ENCODE measurements at regions not wholly inside any gene's neighbourhood (a gene's known extent, or its start where the extent isn't known, plus 50 kb on each side); places are given as distances from the start of the nearest gene placed in this dataset.

DNA sequence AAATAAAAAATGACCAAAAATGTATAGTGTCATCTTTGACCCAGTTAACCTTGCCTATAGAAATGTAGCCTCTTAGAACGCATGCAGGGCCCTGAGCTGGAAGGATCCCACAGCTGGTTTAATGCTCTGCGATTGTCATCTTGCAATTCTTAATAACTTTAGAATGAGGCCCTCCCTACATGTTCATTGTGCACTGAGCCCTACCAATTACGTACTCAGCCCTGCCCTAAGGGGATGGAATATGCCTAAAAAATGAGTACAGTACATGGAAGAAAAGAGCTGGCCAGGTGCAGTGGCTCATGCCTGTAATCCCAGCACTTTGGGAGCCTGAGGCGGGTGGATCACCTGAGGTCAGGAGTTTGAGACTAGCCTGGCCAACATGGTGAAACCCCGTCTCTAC, 57.8 kb upstream of the BCAR3 start:
- no peak for TF ChIP-seq TOX (CRISPR knock-in tag; IDR thresholded peaks at IDR 0.05; ENCODE audit: borderline replicate concordance)
- TF ChIP-seq, protein P1, sequence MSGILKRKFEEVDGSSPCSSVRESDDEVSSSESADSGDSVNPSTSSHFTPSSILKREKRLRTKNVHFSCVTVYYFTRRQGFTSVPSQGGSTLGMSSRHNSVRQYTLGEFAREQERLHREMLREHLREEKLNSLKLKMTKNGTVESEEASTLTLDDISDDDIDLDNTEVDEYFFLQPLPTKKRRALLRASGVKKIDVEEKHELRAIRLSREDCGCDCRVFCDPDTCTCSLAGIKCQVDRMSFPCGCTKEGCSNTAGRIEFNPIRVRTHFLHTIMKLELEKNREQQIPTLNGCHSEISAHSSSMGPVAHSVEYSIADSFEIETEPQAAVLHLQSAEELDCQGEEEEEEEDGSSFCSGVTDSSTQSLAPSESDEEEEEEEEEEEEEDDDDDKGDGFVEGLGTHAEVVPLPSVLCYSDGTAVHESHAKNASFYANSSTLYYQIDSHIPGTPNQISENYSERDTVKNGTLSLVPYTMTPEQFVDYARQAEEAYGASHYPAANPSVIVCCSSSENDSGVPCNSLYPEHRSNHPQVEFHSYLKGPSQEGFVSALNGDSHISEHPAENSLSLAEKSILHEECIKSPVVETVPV (CRISPR knock-in tag; IDR thresholded peaks at IDR 0.05) = no peak
- TF ChIP-seq PPARA (CRISPR knock-in tag; IDR thresholded peaks at IDR 0.05; ENCODE audit: borderline replicate concordance) = no peak
- TF ChIP-seq OSR1 (CRISPR knock-in tag; IDR thresholded peaks at IDR 0.05) = no peak
- no peak for TF ChIP-seq RARB (CRISPR knock-in tag; IDR thresholded peaks at IDR 0.05)
- TF ChIP-seq ISL1 (CRISPR knock-in tag; IDR thresholded peaks at IDR 0.05) = no peak
- no peak for TF ChIP-seq ESRRG (CRISPR knock-in tag; IDR thresholded peaks at IDR 0.05)
- TF ChIP-seq CSDC2 (CRISPR knock-in tag; IDR thresholded peaks at IDR 0.05) = no peak
- TF ChIP-seq, protein P2, sequence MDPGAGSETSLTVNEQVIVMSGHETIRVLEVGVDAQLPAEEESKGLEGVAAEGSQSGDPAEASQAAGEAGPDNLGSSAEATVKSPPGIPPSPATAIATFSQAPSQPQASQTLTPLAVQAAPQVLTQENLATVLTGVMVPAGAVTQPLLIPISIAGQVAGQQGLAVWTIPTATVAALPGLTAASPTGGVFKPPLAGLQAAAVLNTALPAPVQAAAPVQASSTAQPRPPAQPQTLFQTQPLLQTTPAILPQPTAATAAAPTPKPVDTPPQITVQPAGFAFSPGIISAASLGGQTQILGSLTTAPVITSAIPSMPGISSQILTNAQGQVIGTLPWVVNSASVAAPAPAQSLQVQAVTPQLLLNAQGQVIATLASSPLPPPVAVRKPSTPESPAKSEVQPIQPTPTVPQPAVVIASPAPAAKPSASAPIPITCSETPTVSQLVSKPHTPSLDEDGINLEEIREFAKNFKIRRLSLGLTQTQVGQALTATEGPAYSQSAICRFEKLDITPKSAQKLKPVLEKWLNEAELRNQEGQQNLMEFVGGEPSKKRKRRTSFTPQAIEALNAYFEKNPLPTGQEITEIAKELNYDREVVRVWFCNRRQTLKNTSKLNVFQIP (CRISPR knock-in tag; IDR thresholded peaks at IDR 0.05; ENCODE audit: borderline replicate concordance, low read depth) = no peak
- TF ChIP-seq ZC3H10 (CRISPR knock-in tag; IDR thresholded peaks at IDR 0.05) = no peak
- TF ChIP-seq TCF4 (CRISPR knock-in tag; IDR thresholded peaks at IDR 0.05; ENCODE audit: borderline replicate concordance) = no peak
- TF ChIP-seq, protein P3, sequence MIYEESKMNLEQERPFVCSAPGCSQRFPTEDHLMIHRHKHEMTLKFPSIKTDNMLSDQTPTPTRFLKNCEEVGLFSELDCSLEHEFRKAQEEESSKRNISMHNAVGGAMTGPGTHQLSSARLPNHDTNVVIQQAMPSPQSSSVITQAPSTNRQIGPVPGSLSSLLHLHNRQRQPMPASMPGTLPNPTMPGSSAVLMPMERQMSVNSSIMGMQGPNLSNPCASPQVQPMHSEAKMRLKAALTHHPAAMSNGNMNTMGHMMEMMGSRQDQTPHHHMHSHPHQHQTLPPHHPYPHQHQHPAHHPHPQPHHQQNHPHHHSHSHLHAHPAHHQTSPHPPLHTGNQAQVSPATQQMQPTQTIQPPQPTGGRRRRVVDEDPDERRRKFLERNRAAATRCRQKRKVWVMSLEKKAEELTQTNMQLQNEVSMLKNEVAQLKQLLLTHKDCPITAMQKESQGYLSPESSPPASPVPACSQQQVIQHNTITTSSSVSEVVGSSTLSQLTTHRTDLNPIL (CRISPR knock-in tag; IDR thresholded peaks at IDR 0.05; ENCODE audit: low read depth) = no peak
- no peak for TF ChIP-seq ZNF8 (CRISPR knock-in tag; IDR thresholded peaks at IDR 0.05)
- TF ChIP-seq ZFP3 (CRISPR knock-in tag; IDR thresholded peaks at IDR 0.05) = no peak
- no peak for TF ChIP-seq ZNF565 (CRISPR knock-in tag; conservative IDR thresholded peaks at IDR 0.05; ENCODE audit: low read depth)
- TF ChIP-seq, protein P4, sequence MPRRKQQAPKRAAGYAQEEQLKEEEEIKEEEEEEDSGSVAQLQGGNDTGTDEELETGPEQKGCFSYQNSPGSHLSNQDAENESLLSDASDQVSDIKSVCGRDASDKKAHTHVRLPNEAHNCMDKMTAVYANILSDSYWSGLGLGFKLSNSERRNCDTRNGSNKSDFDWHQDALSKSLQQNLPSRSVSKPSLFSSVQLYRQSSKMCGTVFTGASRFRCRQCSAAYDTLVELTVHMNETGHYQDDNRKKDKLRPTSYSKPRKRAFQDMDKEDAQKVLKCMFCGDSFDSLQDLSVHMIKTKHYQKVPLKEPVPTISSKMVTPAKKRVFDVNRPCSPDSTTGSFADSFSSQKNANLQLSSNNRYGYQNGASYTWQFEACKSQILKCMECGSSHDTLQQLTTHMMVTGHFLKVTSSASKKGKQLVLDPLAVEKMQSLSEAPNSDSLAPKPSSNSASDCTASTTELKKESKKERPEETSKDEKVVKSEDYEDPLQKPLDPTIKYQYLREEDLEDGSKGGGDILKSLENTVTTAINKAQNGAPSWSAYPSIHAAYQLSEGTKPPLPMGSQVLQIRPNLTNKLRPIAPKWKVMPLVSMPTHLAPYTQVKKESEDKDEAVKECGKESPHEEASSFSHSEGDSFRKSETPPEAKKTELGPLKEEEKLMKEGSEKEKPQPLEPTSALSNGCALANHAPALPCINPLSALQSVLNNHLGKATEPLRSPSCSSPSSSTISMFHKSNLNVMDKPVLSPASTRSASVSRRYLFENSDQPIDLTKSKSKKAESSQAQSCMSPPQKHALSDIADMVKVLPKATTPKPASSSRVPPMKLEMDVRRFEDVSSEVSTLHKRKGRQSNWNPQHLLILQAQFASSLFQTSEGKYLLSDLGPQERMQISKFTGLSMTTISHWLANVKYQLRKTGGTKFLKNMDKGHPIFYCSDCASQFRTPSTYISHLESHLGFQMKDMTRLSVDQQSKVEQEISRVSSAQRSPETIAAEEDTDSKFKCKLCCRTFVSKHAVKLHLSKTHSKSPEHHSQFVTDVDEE (CRISPR knock-in tag; IDR thresholded peaks at IDR 0.05) = no peak
- no peak for TF ChIP-seq SNAI2 (CRISPR knock-in tag; IDR thresholded peaks at IDR 0.05)
- no peak for TF ChIP-seq BACH2 (CRISPR knock-in tag; IDR thresholded peaks at IDR 0.05; ENCODE audit: borderline replicate concordance)
- no peak for TF ChIP-seq ZNF70 (CRISPR knock-in tag; IDR thresholded peaks at IDR 0.05)
- no peak for ATAC-seq

DNA sequence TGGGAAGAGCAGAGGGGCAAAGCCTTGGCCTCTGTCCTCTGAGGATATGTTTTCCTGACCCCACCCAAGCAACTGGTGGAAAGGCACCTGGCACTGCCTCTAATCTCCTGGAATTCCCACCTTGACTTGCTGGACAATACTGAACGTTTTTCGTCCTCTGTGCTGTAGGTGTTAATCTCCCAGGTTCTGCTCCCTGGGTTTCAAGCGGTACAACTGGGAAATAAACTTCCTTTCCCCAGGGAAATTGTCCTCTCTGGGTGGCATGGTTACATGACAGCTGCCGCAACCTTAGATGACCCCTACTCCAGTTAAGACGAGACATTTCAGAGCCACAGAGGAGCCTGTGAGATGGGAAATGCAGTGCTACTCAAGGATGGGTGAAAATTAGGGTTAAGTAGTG, 57.3 kb upstream of the BCAR3 start:
- TF ChIP-seq SNAI2 (CRISPR knock-in tag; IDR thresholded peaks at IDR 0.05) (no peak), TCF4 (CRISPR knock-in tag; IDR thresholded peaks at IDR 0.05; ENCODE audit: borderline replicate concordance) (no peak), OSR1 (CRISPR knock-in tag; IDR thresholded peaks at IDR 0.05) (no peak), ZFP3 (CRISPR knock-in tag; IDR thresholded peaks at IDR 0.05) (no peak), BACH2 (CRISPR knock-in tag; IDR thresholded peaks at IDR 0.05; ENCODE audit: borderline replicate concordance) (no peak), TOX (CRISPR knock-in tag; IDR thresholded peaks at IDR 0.05; ENCODE audit: borderline replicate concordance) (no peak), ESRRG (CRISPR knock-in tag; IDR thresholded peaks at IDR 0.05) (no peak), RARB (CRISPR knock-in tag; IDR thresholded peaks at IDR 0.05) (no peak), ZFP30 (CRISPR knock-in tag; IDR thresholded peaks at IDR 0.05) (no peak), ZNF8 (CRISPR knock-in tag; IDR thresholded peaks at IDR 0.05) (no peak)
- TF ChIP-seq, protein P4 (CRISPR knock-in tag; IDR thresholded peaks at IDR 0.05) = no peak
- TF ChIP-seq, protein P3 (CRISPR knock-in tag; IDR thresholded peaks at IDR 0.05; ENCODE audit: low read depth) = no peak
- TF ChIP-seq, protein P5, sequence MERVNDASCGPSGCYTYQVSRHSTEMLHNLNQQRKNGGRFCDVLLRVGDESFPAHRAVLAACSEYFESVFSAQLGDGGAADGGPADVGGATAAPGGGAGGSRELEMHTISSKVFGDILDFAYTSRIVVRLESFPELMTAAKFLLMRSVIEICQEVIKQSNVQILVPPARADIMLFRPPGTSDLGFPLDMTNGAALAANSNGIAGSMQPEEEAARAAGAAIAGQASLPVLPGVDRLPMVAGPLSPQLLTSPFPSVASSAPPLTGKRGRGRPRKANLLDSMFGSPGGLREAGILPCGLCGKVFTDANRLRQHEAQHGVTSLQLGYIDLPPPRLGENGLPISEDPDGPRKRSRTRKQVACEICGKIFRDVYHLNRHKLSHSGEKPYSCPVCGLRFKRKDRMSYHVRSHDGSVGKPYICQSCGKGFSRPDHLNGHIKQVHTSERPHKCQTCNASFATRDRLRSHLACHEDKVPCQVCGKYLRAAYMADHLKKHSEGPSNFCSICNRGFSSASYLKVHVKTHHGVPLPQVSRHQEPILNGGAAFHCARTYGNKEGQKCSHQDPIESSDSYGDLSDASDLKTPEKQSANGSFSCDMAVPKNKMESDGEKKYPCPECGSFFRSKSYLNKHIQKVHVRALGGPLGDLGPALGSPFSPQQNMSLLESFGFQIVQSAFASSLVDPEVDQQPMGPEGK (CRISPR knock-in tag; IDR thresholded peaks at IDR 0.05; ENCODE audit: borderline replicate concordance) = no peak
- TF ChIP-seq, protein P2 (CRISPR knock-in tag; IDR thresholded peaks at IDR 0.05; ENCODE audit: borderline replicate concordance, low read depth) = no peak
- no peak for ATAC-seq

Measured in SK-N-SH treated with all-trans-retinoic acid at 6 μM for 48 hours (cell line).